ENCODE measurements at regions not wholly inside any gene's neighbourhood (a gene's known extent, or its start where the extent isn't known, plus 50 kb on each side); places are given as distances from the start of the nearest gene placed in this dataset.

GRCh38 chrX:43590150-43590549, 65.9 kb upstream of the MAOA start:
- no peak for DNase-seq

GRCh38 chrX:43592597-43592996, 63.5 kb upstream of the MAOA start:
- DNase-seq: no peak

GRCh38 chrX:43595931-43596330, 60.2 kb upstream of the MAOA start:
- DNase-seq: no peak

GRCh38 chrX:43604753-43605152, 51.3 kb upstream of the MAOA start:
- DNase-seq: no peak

GRCh38 chrX:43605351-43605750, 50.7 kb upstream of the MAOA start:
- no peak for DNase-seq

Measured in fibroblast of skin of right quadriceps (primary cell).